A673 (cell line): ENCODE measurements at regions not wholly inside any gene's neighbourhood (a gene's known extent, or its start where the extent isn't known, plus 50 kb on each side); places are given as distances from the start of the nearest gene placed in this dataset.

ENCODE experiments used
- BruUV-seq: library from RNA; stranded (reverse); fragments of 400-500 nt; replicated peaks from 2 replicates; lab custom pipeline; 2021; lab: Mats Ljungman, UMichigan
- CTCF ChIA-PET: fragments of 300-600 bp; sonication (Branson Sonifier 250); formaldehyde crosslinking; loops from one replicate; lab custom pipeline; 2022; ENCODE audit warnings: antibody characterized with exemption; lab: Charles Lee
- POLR2A ChIA-PET: fragments of 300-600 bp; sonication (Branson Sonifier 250); formaldehyde crosslinking; loops from one replicate; lab custom pipeline; 2022; ENCODE audit warnings: antibody characterized with exemption; ENCODE audit not compliant: low non-redundant PET; lab: Charles Lee
- DNase-seq: peaks from one replicate; pipeline ENCODE4 v3.0.0-alpha.2; 2015; ENCODE audit warnings: low spot score
- H3K27ac ChIP-seq: fragments of 200-600 bp; sonication (generic); 2 replicates; pipeline ENCODE4 v1.5.1; 2016; ENCODE audit warnings: mixed run types, low read depth, mild to moderate bottlenecking, mixed read lengths, antibody characterized with exemption, low read length; ENCODE audit not compliant: poor library complexity, severe bottlenecking
- H3K27me3 ChIP-seq: fragments of 200-600 bp; sonication (generic); replicated peaks from 2 replicates; pipeline ENCODE4 v1.6.1; 2017; ENCODE audit warnings: mixed run types, low read depth, mild to moderate bottlenecking, mixed read lengths, antibody characterized with exemption, low read length; ENCODE audit not compliant: insufficient read depth, poor library complexity
- H3K36me3 ChIP-seq: fragments of 200-600 bp; sonication (generic); 2 replicates; pipeline ENCODE4 v1.6.1; 2016; ENCODE audit warnings: mixed run types, mild to moderate bottlenecking, mixed read lengths, antibody characterized with exemption, low read length; ENCODE audit not compliant: insufficient read depth, poor library complexity, severe bottlenecking
- H3K4me1 ChIP-seq: fragments of 200-600 bp; sonication (generic); 2 replicates; pipeline ENCODE4 v1.6.1; 2017; ENCODE audit warnings: mixed run types, mild to moderate bottlenecking, mixed read lengths, antibody characterized with exemption, low read length; ENCODE audit not compliant: insufficient read depth, poor library complexity, severe bottlenecking
- H3K4me3 ChIP-seq: fragments of 200-600 bp; sonication (generic); 2 replicates; pipeline ENCODE4 v1.5.1; 2016; ENCODE audit warnings: low read depth, mixed run types, mild to moderate bottlenecking, mixed read lengths, low read length; ENCODE audit not compliant: poor library complexity, severe bottlenecking
- H3K9me3 ChIP-seq: fragments of 200-600 bp; sonication (generic); 2 replicates; pipeline ENCODE4 v1.6.1; 2016; ENCODE audit warnings: mixed run types, low read depth, mild to moderate bottlenecking, mixed read lengths, antibody characterized with exemption, low read length; ENCODE audit not compliant: poor library complexity, severe bottlenecking
- CTCF ChIP-seq: fragments of 300-800, 200-600 bp; sonication (generic); conservative IDR thresholded peaks from 2 replicates; pipeline ENCODE4 v1.5.1; 2017; ENCODE audit warnings: low read depth, mild to moderate bottlenecking, antibody characterized with exemption, low read length, moderate library complexity, mixed read lengths
- EZH2 ChIP-seq: fragments of 200-600 bp; sonication (generic); IDR thresholded peaks from 2 replicates; pipeline ENCODE4 v1.6.1; 2017; ENCODE audit warnings: borderline replicate concordance, low read depth, mild to moderate bottlenecking, mixed read lengths, antibody characterized with exemption, low read length; ENCODE audit not compliant: poor library complexity, severe bottlenecking
- intact Hi-C: fragments of 100-400 bp; cut with micrococcal nuclease; formaldehyde crosslinking; loops from one replicate; pipeline ENCODE4 v1.10.0; 2022; ENCODE audit not compliant: unreplicated experiment

- Histone ChIP-seq H3K36me3 (no peaks in the 10 kb centered on the region), H3K9me3 (no peaks in the 10 kb centered on the region), H3K27ac (no peak overlapping the region), H3K4me1 (no peaks in the 10 kb centered on the region), H3K27me3 (no peaks in the 10 kb centered on the region), H3K4me3 (no peak overlapping the region)
- TF ChIP-seq EZH2, result no peak
- TF ChIP-seq CTCF, result no peak
- BruUV-seq, result no TSS peak
- intact Hi-C loops, result no loop called here
- ChIA-PET CTCF (no interaction called here), POLR2A (interaction anchor here (0.6 kb wide), 2 partner anchors 14 to 293 kb away, joined by 3 to 4 read pairs; no protein-coding TSS in a partner anchor)
- DNase-seq, result no peak
Measured at GRCh38 chr2:185894223-185894622, 155.6 kb downstream of the FSIP2 start.

- Histone ChIP-seq H3K9me3 (no peaks in the 10 kb centered on the region), H3K4me1 (no peaks in the 10 kb centered on the region), H3K27ac (no peak overlapping the region), H3K36me3 (no peaks in the 10 kb centered on the region), H3K4me3 (no peak overlapping the region), H3K27me3 (no peaks in the 10 kb centered on the region)
- BruUV-seq, result no TSS peak
- POLR2A ChIA-PET, result no interaction called here
- no peak for DNase-seq
- CTCF ChIA-PET, result no interaction called here
- no peak for TF ChIP-seq CTCF
- no peak for TF ChIP-seq EZH2
- intact Hi-C loops, result no loop called here
Measured at GRCh38 chr2:185895828-185896693, 157.5 kb downstream of the FSIP2 start.

- ChIA-PET CTCF (no interaction called here), POLR2A (no interaction called here)
- Histone ChIP-seq H3K9me3 (no peaks in the 10 kb centered on the region), H3K4me3 (no peak overlapping the region), H3K36me3 (no peaks in the 10 kb centered on the region), H3K4me1 (no peaks in the 10 kb centered on the region), H3K27ac (no peak overlapping the region), H3K27me3 (no peaks in the 10 kb centered on the region)
- BruUV-seq, result no TSS peak
- TF ChIP-seq EZH2 (no peak), CTCF (no peak)
- intact Hi-C loops, result no loop called here
- no peak for DNase-seq
Measured at GRCh38 chr2:185899366-185899765, 160.8 kb downstream of the FSIP2 start.
